ENCODE measurements at regions not wholly inside any gene's neighbourhood (a gene's known extent, or its start where the extent isn't known, plus 50 kb on each side); places are given as distances from the start of the nearest gene placed in this dataset.

GRCh38 chr6:27025351-27025750, 222.2 kb upstream of the PRSS16 start:
- no peak for TF ChIP-seq CTCF (IDR thresholded peaks at IDR 0.05; ENCODE audit: low read length)
- no peak for TF ChIP-seq EZH2 (IDR thresholded peaks at IDR 0.05; ENCODE audit: borderline replicate concordance, low read length)

All from OCI-LY1 (cell line).